ENCODE measurements at regions not wholly inside any gene's neighbourhood (a gene's known extent, or its start where the extent isn't known, plus 50 kb on each side); places are given as distances from the start of the nearest gene placed in this dataset.

DNA sequence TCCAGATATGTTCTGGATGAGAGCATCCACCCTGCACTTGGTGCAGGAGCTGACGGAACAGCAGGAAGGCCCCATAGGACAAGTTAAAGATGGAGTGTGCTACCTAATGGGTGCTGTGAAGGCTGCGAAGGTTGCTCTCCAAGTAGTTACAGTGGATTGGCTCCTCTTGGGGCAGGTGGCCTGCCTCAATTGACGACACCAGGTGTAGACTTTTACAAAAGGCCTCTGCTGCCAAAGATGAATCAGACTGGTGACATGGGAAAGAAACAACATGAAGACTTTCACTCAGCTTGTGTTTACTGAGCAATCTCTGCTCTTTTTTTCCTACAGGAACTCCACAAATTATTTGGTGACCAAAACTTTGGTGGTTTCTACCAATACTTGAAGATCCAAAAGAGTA lies 437.7 kb downstream of the PLCL1 start:
- DNase-seq (ENCODE audit: low read depth in 2 of 2), result no peak
- H3K4me3 ChIP-seq (replicated peaks in 1 of 2; ENCODE audit: low read depth in 2 of 2, low read length in 2 of 2), result no peak overlapping the region
- TF ChIP-seq, protein P1, sequence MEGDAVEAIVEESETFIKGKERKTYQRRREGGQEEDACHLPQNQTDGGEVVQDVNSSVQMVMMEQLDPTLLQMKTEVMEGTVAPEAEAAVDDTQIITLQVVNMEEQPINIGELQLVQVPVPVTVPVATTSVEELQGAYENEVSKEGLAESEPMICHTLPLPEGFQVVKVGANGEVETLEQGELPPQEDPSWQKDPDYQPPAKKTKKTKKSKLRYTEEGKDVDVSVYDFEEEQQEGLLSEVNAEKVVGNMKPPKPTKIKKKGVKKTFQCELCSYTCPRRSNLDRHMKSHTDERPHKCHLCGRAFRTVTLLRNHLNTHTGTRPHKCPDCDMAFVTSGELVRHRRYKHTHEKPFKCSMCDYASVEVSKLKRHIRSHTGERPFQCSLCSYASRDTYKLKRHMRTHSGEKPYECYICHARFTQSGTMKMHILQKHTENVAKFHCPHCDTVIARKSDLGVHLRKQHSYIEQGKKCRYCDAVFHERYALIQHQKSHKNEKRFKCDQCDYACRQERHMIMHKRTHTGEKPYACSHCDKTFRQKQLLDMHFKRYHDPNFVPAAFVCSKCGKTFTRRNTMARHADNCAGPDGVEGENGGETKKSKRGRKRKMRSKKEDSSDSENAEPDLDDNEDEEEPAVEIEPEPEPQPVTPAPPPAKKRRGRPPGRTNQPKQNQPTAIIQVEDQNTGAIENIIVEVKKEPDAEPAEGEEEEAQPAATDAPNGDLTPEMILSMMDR (IDR thresholded peaks at IDR 0.05; ENCODE audit: low read depth, low read length), result no peak

- TF ChIP-seq, protein P1 (IDR thresholded peaks at IDR 0.05; ENCODE audit: low read depth, low read length), result no peak
- no peak for DNase-seq (ENCODE audit: low read depth in 2 of 2)
- no peak overlapping the region for H3K4me3 ChIP-seq (replicated peaks in 1 of 2; ENCODE audit: low read depth in 2 of 2, low read length in 2 of 2)
Measured at GRCh38 chr2:198238429-198238828, 434.0 kb downstream of the PLCL1 start.

DNA sequence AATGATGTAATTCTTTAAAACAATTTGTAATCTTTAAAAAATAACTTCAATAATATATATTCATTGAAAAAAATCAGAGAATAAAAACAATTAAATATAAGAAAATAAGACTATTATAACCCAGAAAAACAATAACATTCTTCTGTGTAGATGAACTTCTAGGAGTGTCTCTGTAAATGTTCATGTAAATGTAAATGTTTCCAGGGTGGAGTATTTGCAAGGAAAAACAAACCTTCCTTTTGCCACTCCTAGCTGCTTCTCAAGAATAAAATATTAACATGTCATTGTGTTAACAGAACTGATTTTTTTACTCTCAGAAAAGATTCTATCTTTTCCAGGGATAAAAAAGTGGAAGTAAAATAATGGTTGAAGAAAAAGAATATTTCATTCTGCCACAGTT lies 431.9 kb downstream of the PLCL1 start:
- TF ChIP-seq, protein P1 (IDR thresholded peaks at IDR 0.05; ENCODE audit: low read depth, low read length), result no peak
- no peak for DNase-seq (ENCODE audit: low read depth in 2 of 2)
- H3K4me3 ChIP-seq (replicated peaks in 1 of 2; ENCODE audit: low read depth in 2 of 2, low read length in 2 of 2), result no peak overlapping the region

DNA sequence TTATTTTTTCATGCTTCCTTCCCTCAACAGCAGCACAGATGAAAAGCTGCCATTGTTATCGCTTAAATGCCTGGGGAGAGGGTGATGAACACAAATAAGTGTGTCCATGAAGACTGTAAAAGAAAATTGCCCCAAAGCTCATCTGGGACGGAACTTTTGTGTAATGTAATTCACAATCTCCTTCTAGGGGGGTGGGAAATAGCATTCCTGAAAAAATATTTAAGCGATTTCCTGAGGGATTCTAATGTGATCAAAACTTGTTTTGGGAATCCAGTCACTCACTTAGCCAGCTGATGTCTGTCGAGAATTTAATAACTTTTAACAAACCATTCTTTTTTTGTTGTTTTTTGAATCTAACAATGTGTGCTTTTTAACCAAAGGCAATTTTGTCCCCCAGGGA lies 427.9 kb downstream of the PLCL1 start:
- no peak for DNase-seq (ENCODE audit: low read depth in 2 of 2)
- H3K4me3 ChIP-seq (replicated peaks in 1 of 2; ENCODE audit: low read depth in 2 of 2, low read length in 2 of 2), result no peak overlapping the region
- TF ChIP-seq, protein P1 (IDR thresholded peaks at IDR 0.05; ENCODE audit: low read depth, low read length), result no peak

DNA sequence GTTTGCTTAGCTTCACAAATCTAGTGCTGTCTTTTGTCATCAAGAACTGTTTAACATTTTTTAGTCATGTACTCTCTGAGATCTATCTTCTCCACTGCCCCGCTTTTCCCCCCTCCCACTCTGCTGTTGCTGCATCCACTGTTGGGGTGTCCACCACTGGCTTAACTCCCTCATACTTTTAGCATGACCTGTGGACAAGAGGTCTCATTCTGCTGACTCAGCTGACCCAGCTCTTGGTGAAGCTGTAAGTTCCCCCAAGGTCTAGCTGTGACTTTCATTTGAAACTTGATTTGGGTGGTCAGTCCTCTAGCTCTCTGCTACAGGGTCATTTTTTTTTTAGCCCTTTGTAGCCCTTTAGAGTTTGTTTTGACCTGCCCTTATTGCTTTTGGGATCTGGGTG lies 427.2 kb downstream of the PLCL1 start:
- DNase-seq (ENCODE audit: low read depth in 2 of 2), result no peak
- H3K4me3 ChIP-seq (replicated peaks in 1 of 2; ENCODE audit: low read depth in 2 of 2, low read length in 2 of 2), result no peak overlapping the region
- TF ChIP-seq, protein P1 (IDR thresholded peaks at IDR 0.05; ENCODE audit: low read depth, low read length), result no peak

- TF ChIP-seq, protein P1 (IDR thresholded peaks at IDR 0.05; ENCODE audit: low read depth, low read length), result no peak
- DNase-seq (ENCODE audit: low read depth in 2 of 2), result no peak
- H3K4me3 ChIP-seq (replicated peaks in 1 of 2; ENCODE audit: low read depth in 2 of 2, low read length in 2 of 2), result no peak overlapping the region
Measured at GRCh38 chr2:198220763-198221610, 416.6 kb downstream of the PLCL1 start.
